Kidney tubule cell (primary cell): ENCODE measurements at regions not wholly inside any gene's neighbourhood (a gene's known extent, or its start where the extent isn't known, plus 50 kb on each side); places are given as distances from the start of the nearest gene placed in this dataset.
"Not testable (repeated sequence)": the region's sequence is repeated elsewhere in the genome, so short reads cannot be mapped to it uniquely, and the experiment has no call there.

Source experiments
- DNase-seq: peaks from one replicate; pipeline ENCODE4 v3.0.0-alpha.2; 2018; ENCODE audit warnings: low spot score

DNA sequence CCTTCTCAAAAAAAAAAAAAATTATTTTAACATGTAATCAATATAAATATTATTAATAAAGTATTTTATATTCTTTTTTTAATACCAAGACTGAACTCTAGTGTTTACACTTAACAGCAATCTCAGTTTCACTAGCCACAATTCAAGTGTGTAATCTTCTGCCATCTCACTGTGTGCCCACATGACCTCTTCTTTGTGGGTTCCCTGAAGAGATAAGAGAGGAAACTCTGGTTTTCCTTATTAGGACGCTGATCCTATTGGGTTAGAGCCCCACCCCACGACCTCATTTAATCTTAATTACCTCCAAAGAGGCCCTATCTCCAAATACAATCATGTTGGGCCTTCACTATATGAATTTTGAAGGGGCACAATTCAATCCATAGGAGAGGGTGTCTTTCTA is 177.6 kb downstream of the STK31 start:
- no peak for DNase-seq

DNA sequence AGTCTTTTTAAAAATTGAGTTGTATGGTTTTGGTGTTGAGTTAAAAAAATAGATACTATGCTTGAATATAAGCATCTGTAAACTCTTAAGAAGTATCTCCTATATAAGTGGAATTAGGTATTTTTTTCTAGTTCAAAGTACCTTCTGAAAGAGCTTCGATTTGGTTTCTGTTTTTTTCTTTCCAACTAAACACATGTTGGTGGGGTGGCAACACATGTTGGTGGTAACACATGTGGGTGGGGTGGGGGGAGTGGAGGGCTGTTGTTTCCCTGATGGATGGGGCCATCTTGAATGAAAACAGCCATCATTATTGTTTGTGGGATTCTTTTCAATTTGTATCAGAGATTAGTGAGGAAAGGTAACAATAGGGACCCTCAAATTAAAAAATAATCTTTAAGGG is 178.9 kb downstream of the STK31 start:
- no peak for DNase-seq

DNA sequence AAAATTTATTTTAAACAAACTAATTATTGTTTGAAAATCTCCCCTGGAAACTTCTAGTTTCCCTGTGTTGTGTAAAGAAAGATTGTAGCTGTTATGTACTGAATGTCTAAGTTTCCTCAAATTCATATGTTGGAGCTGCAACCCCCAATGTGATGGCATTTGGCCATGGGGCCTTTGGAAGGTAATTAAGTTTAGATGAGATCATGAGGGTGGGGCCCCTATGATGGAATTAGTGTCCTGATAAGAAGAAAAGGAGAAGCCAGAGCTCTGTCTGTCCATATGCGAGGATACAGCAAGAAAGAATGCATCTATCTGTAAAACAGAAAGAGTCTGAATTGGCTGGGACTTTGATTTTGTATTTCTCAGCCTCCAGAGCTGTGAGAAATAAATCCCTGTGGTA is 179.5 kb downstream of the STK31 start:
- no peak for DNase-seq

DNA sequence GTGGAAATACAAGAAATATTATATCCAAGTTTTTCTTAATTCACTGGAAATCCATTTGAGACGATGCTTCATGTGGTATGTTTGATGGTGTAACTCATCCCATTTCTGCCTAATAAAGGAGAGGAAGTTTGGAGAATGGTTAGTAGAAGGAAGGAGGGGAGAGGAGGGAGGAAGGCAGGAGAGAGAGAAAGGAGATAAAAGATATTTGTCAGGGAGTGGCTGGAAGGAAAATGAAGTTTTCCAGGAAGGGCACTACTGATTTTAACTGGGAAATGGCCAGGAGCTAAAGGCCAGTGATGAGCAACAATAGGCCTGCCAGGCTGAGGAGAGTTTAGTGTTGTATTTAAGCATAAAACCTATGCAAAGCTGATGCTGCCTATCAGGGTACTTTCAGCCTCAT is 182.0 kb downstream of the STK31 start:
- DNase-seq, result no peak

DNA sequence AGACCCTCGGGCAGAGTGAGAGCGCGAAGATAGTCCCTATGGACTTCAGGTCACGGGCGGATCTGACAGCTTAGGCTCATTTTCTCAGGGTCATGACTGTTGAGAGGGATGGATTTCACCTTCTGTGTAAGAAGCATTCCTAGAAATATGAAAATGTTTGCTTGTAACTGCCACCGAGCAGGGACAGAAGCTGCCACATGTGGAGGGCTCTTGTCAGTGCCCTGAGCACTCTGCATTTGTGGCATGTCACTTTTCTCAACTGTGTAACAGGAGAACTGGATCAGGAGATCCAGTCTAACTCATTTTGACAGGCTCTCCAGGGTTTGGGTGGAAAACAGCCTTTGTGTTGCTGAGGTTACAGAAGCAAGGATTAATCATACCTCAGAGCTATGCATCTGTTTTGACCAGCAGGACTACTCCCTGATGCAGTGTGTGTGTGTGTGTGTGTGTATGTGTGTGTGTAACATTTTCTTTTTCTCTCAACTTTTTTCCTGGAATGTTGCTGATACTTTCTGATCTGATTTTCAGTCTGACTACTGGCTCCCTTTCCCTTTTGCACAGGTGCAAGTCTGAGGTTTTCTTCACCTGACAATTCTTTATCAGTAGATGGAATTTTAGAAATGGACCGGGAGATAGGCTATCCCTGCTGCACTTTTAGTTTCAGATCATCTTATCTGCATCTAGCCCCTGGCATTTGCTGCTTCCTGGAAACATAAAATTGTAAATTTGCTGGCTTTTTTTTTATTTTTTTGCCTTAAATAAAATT is 183.3 kb downstream of the STK31 start:
- DNase-seq, result peak; percentile 8

DNA sequence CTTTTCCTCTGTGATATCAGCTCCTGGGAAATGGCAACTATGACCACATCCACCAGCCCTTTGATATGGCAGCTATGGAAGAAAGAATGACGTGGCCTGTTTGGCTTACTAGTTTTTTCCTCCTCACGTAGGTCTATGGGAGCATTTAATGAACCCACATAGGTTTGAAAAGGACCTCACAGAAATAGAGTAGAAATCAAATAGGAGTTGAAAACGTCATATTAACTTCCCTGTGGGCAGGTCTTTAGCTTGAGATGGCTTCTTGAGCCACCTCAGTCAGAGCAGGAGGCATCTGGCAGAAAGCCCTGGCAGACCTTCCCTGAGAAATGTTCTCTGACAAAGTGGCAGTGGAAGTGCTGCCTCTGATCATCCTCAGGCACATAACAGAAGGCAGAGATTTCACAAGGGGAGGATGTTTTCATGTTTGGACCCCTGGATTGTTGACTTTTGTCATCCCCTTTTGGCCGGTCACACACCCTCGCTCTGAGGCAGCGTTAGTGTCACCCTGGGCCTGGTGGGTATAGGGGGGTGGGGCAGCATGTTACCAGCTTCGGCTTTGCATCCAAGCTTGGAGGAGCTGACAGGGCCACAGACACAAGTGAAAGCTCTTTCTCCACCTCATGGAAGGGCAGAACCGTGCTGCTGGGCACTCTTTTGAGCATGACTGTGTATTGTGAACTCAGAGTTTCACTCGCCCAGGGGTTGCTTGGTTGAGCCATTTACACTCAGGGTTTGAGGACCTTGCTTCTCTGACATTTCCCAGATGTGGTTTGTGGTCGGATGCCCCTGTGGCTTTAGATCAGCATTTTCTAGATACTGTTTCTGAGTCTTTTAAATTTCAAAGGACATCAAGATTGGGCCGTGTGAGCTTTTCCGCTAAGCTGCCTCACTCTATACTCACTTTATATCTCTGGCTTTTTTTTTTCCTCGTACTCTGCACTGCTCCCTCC is 184.2 kb downstream of the STK31 start:
- no peak for DNase-seq

DNA sequence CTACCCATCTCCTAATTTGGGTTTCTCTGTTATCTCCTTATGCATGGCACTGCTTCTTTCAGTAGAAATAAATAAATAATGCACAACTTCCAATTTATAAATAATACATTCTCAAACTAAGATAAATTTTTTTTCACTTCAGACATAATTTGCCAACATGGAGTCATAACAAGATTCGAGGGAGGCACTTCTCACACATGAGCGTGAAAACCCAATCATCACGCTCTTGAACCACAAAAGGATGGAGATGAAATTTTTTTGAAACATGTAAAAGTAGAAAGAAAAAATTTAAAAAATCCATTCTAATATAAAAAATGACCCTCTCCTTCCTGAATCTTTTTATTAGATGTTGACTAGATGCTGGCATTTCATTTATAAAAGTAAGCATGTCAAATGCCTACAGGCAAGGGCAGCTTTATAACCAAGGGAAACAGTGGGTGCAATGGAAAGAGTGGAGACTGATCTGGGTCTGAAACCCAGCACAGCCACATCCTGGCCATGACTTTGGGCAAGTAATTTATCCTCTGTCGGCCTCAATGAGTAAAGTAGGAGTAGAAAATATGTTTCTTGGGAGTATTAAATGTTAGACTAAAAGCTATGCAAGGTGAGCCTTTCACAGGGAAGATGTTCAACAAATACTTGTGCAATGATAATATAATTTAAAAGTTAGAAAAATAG is 185.0 kb downstream of the STK31 start:
- DNase-seq, result no peak

DNA sequence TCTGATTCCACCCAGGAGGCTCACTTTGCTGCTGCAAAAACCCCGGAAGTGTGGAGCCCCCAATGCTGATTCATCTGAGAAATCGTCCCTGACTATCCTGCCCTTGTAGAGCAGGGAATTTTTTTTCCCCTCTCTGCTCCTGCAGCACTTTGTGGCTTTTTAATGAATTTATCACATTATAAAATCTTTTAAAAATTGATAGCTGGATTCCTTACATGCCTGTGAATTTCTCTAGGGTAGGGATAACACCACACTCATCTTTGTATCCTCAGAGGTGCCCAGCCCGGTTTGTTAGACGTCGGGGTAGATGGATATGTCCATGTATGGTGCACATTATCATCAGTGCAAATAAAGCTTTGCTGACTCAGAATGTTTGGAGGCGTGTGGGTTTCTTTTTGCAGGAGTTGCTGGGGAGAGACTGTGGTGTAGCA is 185.7 kb downstream of the STK31 start:
- DNase-seq, result no peak

DNA sequence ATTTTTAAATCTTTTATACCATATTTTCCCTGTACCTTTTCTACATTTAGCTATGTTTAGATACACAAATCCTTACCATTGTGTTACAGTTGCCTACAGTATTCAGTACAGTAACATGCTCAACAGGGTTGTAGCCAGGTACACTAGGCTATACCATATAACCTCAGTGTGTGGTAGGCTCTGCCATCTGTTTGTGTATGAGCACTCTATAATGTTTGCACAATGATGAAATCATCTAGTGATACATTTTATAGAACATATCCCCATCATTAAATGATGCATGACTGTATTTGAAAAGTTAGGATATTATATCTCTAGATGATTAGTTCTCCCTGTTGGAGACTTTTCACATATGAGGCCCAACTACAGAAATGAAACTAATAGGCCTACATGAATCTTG is 188.6 kb downstream of the STK31 start:
- no peak for DNase-seq

DNA sequence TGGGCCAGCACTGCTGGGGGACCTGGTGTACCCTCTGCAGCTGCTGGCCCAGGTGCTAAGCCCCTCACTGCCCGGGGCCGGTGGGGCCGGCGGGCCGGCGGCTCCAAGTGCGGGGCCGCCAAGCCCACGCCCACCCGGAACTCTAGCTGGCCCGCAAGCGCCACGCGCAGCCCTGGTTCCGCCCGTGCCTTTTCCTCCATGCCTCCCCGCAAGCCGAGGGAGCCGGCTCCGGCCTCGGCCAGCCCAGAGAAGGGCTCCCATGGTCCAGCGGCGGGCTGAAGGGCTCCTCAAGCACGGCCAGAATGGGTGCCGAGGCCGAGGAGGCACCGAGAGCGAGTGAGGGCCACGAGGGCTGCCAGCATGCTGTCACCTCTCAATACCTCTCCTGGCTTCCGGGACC is 194.9 kb downstream of the STK31 start:
- not testable (repeated sequence) for DNase-seq

DNA sequence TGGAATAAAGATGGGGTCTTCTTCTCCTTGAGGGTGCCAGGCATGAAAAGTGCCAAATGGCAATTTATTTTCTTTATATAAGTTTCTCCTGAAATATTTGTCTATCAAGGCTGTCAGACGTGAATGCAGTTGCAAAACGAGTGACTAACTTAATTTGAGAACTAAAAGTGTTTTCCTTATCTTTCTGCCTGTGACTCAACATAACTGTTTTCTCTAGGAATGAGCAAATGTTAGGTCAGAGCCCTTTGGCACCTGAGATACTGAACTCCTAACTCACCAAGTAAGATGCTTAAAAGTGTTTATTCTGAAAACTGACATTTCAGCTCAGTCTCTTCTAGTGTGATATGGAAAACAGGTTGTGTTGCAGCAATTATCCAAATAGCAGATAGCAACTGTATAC is 197.0 kb downstream of the STK31 start:
- DNase-seq, result no peak

DNA sequence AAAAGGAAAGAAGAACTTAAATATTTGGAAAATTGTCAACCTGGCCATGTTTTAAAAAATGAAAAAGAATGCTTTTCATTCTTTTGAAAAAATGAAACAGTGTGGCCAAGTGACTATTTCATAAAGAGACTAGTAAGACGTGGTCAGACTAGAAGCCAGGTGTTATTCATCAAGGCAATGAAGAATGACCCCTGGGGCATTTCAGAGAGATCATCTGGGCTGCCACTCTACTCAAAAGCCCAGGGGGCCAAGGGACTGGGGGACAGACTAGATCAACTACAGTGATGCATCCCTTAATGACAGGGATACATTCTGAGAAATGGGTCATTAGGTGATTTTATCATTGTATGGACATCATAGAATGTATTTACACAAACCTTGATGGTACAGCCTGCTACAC is 199.4 kb downstream of the STK31 start:
- no peak for DNase-seq

DNA sequence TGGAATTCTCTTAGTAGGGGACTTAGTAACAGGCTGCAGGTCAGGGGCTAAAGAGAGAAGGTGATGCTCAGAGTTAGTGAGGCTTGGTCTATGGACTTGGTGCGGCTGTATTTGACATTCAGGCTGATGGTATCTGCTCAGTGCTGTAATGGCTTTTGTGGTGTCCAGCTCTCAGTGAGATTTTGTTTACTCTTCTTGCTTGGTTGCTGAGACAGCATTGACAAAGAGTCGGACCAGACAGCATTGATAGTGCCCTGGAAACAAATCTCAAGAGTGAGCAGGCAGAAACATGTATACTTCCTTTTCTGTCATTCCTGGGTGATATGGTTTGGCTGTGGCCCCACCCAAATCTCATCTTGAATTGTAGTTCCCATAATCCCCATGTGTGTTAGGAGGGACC is 202.0 kb downstream of the STK31 start:
- no peak for DNase-seq

DNA sequence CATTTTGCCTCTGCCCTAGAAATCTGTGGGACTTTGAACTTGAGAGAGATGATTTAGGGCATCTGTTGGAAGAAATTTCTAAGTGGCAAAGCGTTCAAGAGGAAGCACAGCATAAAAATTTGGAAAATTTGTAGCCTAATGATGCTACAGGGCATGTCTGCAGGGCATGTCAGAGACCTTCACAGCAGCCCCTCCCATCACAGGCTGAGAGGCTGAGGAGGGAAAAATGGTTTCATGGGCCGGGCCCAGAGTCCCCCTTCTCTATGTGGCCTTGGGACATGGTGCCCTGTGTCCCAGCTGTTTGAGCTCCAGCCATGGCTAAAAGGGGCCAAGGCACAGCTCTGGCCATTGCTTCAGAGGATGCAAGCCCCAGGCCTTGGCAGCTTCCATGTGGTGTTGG is 203.0 kb downstream of the STK31 start:
- DNase-seq, result no peak

DNA sequence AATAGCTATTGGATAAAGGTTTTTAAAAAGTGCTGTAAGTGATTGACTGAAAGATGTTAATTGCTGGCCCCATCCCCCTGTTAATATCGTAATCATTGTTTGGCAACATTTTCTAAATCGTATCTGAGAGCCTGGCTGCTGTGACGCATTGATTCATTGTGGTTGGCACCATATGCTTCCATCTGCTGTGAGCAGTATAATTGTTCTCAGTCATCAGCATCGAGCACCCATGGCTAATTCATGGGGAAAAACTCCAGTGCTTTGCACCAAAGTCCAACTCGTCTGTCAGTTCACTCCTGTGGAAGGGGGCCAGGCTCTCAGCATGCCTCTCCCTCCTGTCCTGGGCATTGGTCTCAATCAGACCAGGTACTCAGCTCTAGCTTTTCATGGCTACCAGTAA is 205.2 kb downstream of the STK31 start:
- DNase-seq, result no peak

DNA sequence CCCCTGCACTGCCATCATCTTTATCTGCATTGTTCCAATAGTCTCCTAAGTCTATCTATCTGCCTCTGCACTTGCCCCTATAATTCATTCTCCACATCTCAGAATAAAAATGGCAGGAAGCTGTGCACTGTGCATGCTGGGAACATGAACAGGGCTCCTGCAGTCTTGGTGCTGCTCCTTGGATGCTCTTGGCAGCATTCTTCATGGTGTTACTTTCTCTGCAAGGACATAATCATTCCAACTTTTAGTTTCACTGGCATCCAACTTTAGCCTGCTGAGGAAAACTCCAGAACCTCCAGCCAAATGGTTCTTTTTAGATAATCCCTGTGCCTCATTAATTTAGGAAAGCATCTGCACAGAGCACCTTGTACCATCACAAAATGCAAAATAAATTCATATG is 208.3 kb downstream of the STK31 start:
- no peak for DNase-seq

DNA sequence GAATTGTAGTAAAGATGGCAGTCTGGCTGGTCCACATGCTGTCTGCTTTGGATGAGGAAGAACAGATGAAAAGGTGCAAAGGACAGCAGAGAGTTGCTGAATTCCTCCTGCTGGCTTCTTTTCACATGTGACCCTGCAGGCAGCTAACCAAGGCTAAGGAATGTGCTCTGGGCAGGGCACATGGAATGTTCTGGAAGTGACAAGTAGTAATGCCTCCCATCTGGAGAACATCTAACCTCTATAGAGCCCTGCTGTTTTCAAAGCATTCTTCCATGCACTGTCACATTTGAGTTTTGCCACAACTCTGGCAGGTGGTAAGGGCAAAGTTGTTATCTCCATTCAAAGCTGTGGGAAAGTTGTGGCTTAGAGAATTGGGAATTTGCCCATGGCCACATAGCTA is 208.8 kb downstream of the STK31 start:
- no peak for DNase-seq

DNA sequence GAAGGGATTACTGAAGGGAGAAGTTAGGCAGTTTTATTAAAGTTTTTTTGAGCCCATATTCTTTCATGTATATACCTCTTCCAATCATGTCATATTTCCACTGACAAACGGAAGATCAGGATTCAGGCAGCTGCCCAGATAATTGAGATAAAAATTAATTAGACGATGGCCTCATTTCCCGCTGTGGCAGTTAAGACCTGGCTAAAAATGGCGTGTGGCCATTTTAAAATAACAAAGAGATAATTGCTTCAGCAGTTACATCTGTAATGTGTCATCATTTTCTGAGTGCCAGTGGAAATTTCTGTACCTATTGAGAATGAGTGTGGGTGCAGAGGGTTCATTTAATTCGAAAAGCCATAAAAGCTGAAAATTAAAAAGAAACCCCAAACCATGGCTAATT is 215.1 kb downstream of the STK31 start:
- DNase-seq, result no peak

DNA sequence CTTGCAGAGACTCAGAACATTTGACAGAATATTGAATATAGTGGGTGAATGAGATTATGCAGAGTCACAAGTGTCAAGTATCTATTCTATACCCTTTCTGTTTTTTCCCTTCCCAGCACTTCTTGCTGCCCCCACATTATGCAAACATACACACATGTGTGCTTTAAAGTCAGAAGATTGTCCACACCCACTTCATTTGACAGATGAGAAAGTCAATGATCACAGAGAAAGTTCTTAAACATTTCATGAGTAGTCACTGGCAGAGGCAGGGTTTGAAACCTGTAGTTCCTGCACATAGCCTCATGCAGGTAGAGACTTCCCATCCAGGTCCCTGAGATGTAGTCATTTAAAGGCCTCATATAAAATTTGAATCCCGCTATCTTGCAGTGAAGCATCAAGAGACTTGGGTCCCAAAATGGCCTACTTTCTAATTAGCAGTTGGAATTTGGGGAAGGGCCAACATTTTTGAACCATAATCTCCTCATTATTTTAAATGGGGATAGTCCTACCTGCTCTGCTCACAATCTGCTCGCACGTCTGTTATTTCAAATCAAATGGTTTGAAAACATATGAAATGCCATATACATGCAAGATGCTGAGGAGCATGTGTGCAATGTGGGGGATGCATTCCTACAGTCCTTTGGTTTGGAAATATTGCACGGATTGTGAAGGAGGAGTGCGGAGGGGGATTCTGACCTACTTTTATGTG is 217.8 kb downstream of the STK31 start:
- DNase-seq, result no peak

DNA sequence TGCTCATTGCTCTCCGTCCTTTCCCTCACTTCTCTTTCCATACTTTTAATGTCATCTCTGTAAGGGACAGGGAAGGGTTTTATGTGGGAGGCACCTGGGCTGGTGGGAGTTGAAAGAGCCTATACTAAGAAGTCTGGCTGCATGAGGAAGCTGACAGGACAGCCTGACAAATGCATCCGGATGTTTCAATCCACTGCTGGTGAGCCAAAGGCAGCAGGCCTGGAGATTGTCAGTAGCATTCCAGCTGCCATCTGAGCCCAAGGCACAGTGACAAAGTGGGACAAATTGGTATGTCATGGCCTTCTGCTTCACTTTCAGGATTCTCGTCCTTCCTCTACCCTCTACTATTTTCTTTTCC is 218.4 kb downstream of the STK31 start:
- DNase-seq, result no peak

DNA sequence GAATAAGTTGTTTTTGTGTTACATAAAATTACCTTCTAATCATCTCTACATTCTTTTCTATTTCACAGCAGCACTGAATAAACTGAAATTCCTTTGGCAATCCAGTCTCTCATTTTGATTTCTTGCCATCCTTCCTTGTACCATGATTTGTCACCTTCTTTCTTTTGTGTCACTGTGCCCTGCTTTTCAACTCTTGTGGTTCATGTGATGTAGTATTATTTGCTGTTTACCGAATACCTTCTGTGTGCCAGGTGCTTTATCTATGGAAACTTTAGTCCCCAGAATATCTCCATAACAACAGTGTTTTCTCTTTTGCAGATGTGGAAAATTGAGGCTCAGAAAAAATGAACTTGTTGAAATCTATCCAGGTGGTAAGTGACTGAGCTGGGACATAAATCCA is 220.3 kb downstream of the STK31 start:
- no peak for DNase-seq

DNA sequence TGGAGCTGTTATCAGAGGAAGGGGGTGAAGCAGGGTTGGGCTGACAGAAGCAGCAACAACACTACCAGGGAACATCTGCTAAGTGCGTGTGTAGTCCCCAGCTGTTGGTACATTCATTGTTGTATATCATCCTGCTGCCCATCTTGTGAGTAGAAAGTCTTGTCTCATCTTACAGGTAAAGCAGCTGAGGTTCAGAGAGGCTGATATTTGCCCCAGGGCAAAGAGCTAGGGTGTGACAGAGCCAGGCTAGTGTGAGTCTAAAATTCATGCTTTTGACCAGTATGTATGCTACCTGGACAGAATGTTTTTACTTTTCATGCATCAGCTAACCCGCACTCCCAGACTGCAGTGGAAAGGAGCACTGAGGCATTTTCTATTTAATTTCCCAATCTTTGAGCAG is 221.6 kb downstream of the STK31 start:
- no peak for DNase-seq
